IMR-90 (cell line): ENCODE measurements at regions not wholly inside any gene's neighbourhood (a gene's known extent, or its start where the extent isn't known, plus 50 kb on each side); places are given as distances from the start of the nearest gene placed in this dataset.

ENCODE experiments used
- ATAC-seq: fragments of 200-7000 bp; cut with Tn5 transposase; 2 replicates; pipeline ENCODE4 v1.9.1; 2020; ENCODE audit warnings: low read depth, mild to moderate bottlenecking, moderate library complexity
- BruUV-seq: library from RNA; stranded (reverse); fragments of 400-500 nt; replicated peaks from 2 replicates; lab custom pipeline; 2021; lab: Mats Ljungman, UMichigan
- CTCF ChIA-PET: fragments of 300-600 bp; formaldehyde crosslinking; extraction: SDS; loops from one replicate; lab custom pipeline; 2021; ENCODE audit warnings: antibody characterized with exemption; lab: Yijun Ruan, JAX
- POLR2A ChIA-PET: fragments of 300-600 bp; sonication (Branson Sonifier 250); formaldehyde crosslinking; loops from one replicate; lab custom pipeline; 2022; ENCODE audit warnings: antibody characterized with exemption; ENCODE audit not compliant: unreplicated experiment; lab: Charles Lee
- DNase-seq: peaks from one replicate; pipeline ENCODE4 v3.0.0; 2013
- H2AFZ ChIP-seq: replicated peaks from 2 replicates; pipeline ENCODE3; 2013; ENCODE audit warnings: low read length, mild to moderate bottlenecking; ENCODE audit not compliant: poor library complexity
- H2AK5ac ChIP-seq: 2 replicates; pipeline ENCODE4 v1.6.1; 2013; ENCODE audit warnings: low read depth, low read length, inconsistent platforms
- H2AK9ac ChIP-seq: replicated peaks from 2 replicates; pipeline ENCODE3; 2013; ENCODE audit warnings: mild to moderate bottlenecking, low read depth, low read length, moderate library complexity; ENCODE audit not compliant: poor library complexity
- H2BK120ac ChIP-seq: 2 replicates; pipeline ENCODE4 v1.6.1; 2013; ENCODE audit warnings: low read depth, low read length, inconsistent platforms
- H2BK15ac ChIP-seq: 3 replicates; pipeline ENCODE4 v1.6.1; 2013; ENCODE audit warnings: low read depth, low read length, inconsistent platforms
- H2BK20ac ChIP-seq: 2 replicates; pipeline ENCODE4 v1.6.1; 2013; ENCODE audit warnings: low read depth, mild to moderate bottlenecking, inconsistent platforms, low read length, moderate library complexity
- H2BK5ac ChIP-seq: 2 replicates; pipeline ENCODE4 v1.6.1; 2013; ENCODE audit warnings: mild to moderate bottlenecking, low read depth, low read length, inconsistent platforms; ENCODE audit not compliant: poor library complexity, severe bottlenecking
- H3K14ac ChIP-seq: replicated peaks from 2 replicates; pipeline ENCODE4 v1.6.1; 2013; ENCODE audit warnings: low read depth, low read length, inconsistent platforms
- H3K18ac ChIP-seq: 2 replicates; pipeline ENCODE4 v1.6.1; 2013; ENCODE audit warnings: low read depth, low read length, control low read depth
- H3K23ac ChIP-seq: 2 replicates; pipeline ENCODE4 v1.6.1; 2013; ENCODE audit warnings: low read depth, low read length, inconsistent platforms
- H3K27ac ChIP-seq: 2 replicates; pipeline ENCODE4 v1.5.1; 2013; ENCODE audit warnings: mild to moderate bottlenecking, control low read depth, low read length; ENCODE audit not compliant: insufficient read depth
- H3K27me3 ChIP-seq: 2 replicates; pipeline ENCODE4 v1.6.1; 2013; ENCODE audit warnings: low read length; ENCODE audit not compliant: control insufficient read depth, insufficient read depth
- H3K36me3 ChIP-seq: 2 replicates; pipeline ENCODE4 v1.6.1; 2013; ENCODE audit warnings: low read length, mixed read lengths; ENCODE audit not compliant: control insufficient read depth, insufficient read depth
- H3K4ac ChIP-seq: 2 replicates; pipeline ENCODE4 v1.6.1; 2013; ENCODE audit warnings: low read depth, low read length, inconsistent platforms
- H3K4me1 ChIP-seq: 2 replicates; pipeline ENCODE4 v1.6.1; 2013; ENCODE audit warnings: low read length, mixed read lengths; ENCODE audit not compliant: control insufficient read depth, insufficient read depth
- H3K4me2 ChIP-seq: 2 replicates; pipeline ENCODE4 v1.6.1; 2013; ENCODE audit warnings: low read depth, mild to moderate bottlenecking, control low read depth, low read length, moderate library complexity
- H3K4me3 ChIP-seq: 2 replicates; pipeline ENCODE4 v1.5.1; 2013; ENCODE audit warnings: low read depth, mild to moderate bottlenecking, control low read depth, low read length, moderate library complexity; ENCODE audit not compliant: insufficient read depth
- H3K56ac ChIP-seq: 2 replicates; pipeline ENCODE4 v1.6.1; 2013; ENCODE audit warnings: low read length, inconsistent platforms; ENCODE audit not compliant: insufficient read depth; ENCODE audit errors: extremely low read depth
- H3K79me1 ChIP-seq, 2 experiments: 2 replicates each; pipeline ENCODE4 v1.6.1; 2013; ENCODE audit warnings: low read length in 2 of 2, inconsistent platforms in 1 of 2, low read depth in 1 of 2
- H3K9ac ChIP-seq: 2 replicates; pipeline ENCODE4 v1.6.1; 2013; ENCODE audit warnings: low read depth, low read length, control low read depth
- H3K9me1 ChIP-seq: 2 replicates; pipeline ENCODE4 v1.6.1; 2013; ENCODE audit warnings: low read length, inconsistent platforms; ENCODE audit not compliant: insufficient read depth
- H3K9me3 ChIP-seq: 2 replicates; pipeline ENCODE4 v1.6.1; 2013; ENCODE audit warnings: low read length; ENCODE audit not compliant: control insufficient read depth, insufficient read depth
- H4K20me1 ChIP-seq: 2 replicates; pipeline ENCODE4 v1.6.1; 2013; ENCODE audit warnings: low read length, inconsistent platforms; ENCODE audit not compliant: insufficient read depth
- H4K5ac ChIP-seq: 2 replicates; pipeline ENCODE4 v1.6.1; 2013; ENCODE audit warnings: mild to moderate bottlenecking, low read depth, low read length, control low read depth
- H4K8ac ChIP-seq, 2 experiments: 2 replicates each; pipeline ENCODE4 v1.6.1; 2013; ENCODE audit warnings: low read depth in 2 of 2, low read length in 2 of 2, control low read depth in 1 of 2, inconsistent platforms in 1 of 2
- H4K91ac ChIP-seq: 2 replicates; pipeline ENCODE4 v1.6.1; 2013; ENCODE audit warnings: low read depth, low read length, inconsistent platforms; ENCODE audit not compliant: insufficient read depth
- BHLHE40 ChIP-seq: fragments of 150-350 bp; IDR thresholded peaks from 2 replicates; pipeline ENCODE4 v1.6.1; 2016; ENCODE audit warnings: mild to moderate bottlenecking, low read depth, low read length
- CEBPB ChIP-seq: IDR thresholded peaks from 2 replicates; pipeline ENCODE4 v1.6.1; 2012; ENCODE audit warnings: low read depth, low read length, improper control_type of control experiment
- CHD1 ChIP-seq: IDR thresholded peaks from 2 replicates; pipeline ENCODE4 v1.6.1; 2012; ENCODE audit warnings: low read depth, low read length, improper control_type of control experiment
- FOS ChIP-seq: fragments of 150-350 bp; IDR thresholded peaks from 2 replicates; pipeline ENCODE4 v1.6.1; 2016; ENCODE audit warnings: low read depth, low read length
- MAFK ChIP-seq: IDR thresholded peaks from 2 replicates; pipeline ENCODE4 v1.6.1; 2012; ENCODE audit warnings: low read depth, low read length, improper control_type of control experiment
- MAZ ChIP-seq: IDR thresholded peaks from 2 replicates; pipeline ENCODE4 v1.6.1; 2012; ENCODE audit warnings: low read depth, mild to moderate bottlenecking, low read length, improper control_type of control experiment, moderate library complexity, borderline replicate concordance
- MXI1 ChIP-seq: IDR thresholded peaks from 2 replicates; pipeline ENCODE4 v1.6.1; 2012; ENCODE audit warnings: low read depth, mild to moderate bottlenecking, low read length, moderate library complexity, borderline replicate concordance
- NFE2L2 ChIP-seq: fragments of 150-350 bp; IDR thresholded peaks from 2 replicates; pipeline ENCODE4 v1.6.1; 2016; ENCODE audit warnings: low read depth, mild to moderate bottlenecking, low read length
- POLR2A ChIP-seq: IDR thresholded peaks from 2 replicates; pipeline ENCODE4 v1.6.1; 2012; ENCODE audit warnings: mild to moderate bottlenecking, low read depth, low read length
- RAD21 ChIP-seq: IDR thresholded peaks from 2 replicates; pipeline ENCODE4 v1.6.1; 2012; ENCODE audit warnings: low read length, improper control_type of control experiment
- RCOR1 ChIP-seq: IDR thresholded peaks from 2 replicates; pipeline ENCODE4 v1.6.1; 2012; ENCODE audit warnings: mild to moderate bottlenecking, low read length, improper control_type of control experiment; ENCODE audit not compliant: insufficient replicate concordance
- RFX5 ChIP-seq: IDR thresholded peaks from 2 replicates; pipeline ENCODE4 v1.8.0; 2012; ENCODE audit warnings: low read depth, mild to moderate bottlenecking, low read length, moderate library complexity
- SMC3 ChIP-seq: fragments of 150-350 bp; IDR thresholded peaks from 2 replicates; pipeline ENCODE4 v1.6.1; 2016; ENCODE audit warnings: low read depth, mild to moderate bottlenecking, antibody characterized with exemption, low read length, moderate library complexity
- WGBS, 2 experiments: methylation state at CpG; one replicate each; pipeline versions ENCODE4 v1.1.5 to v1.1.7; 2013; ENCODE audit warnings: missing lambda C conversion rate in 2 of 2; ENCODE audit not compliant: insufficient read length in 1 of 2; ENCODE audit errors: extremely low coverage in 2 of 2; 5-methylcytosine and 5-hydroxymethylcytosine counted together
- dilution Hi-C: fragments of 300-500 bp; cut with HindIII; formaldehyde crosslinking; loops from one replicate; pipeline ENCODE4 v1.14.3; 2018; ENCODE audit warnings: low sequenced_read_pairs; ENCODE audit not compliant: unreplicated experiment
- in situ Hi-C: fragments of 300-500 bp; cut with MboI; formaldehyde crosslinking; loops from 3 replicates; pipeline ENCODE4 v1.14.3; 2019; ENCODE audit warnings: low sequenced_read_pairs, inconsistent platforms, mixed read lengths
- intact Hi-C: fragments of 100-400 bp; cut with micrococcal nuclease; formaldehyde crosslinking; loops from 2 replicates; pipeline ENCODE4 v1.10.0; 2022
- TF ChIP-seq, protein P1 (sequence below): fragments of 150-350 bp; IDR thresholded peaks from 2 replicates; pipeline ENCODE4 v1.6.1; 2017; ENCODE audit warnings: mild to moderate bottlenecking, antibody characterized with exemption, low read length, low read depth
- TF ChIP-seq, protein P2 (sequence below): fragments of 150-350 bp; IDR thresholded peaks from 2 replicates; pipeline ENCODE4 v1.6.1; 2016; ENCODE audit warnings: low read depth, mild to moderate bottlenecking, low read length, moderate library complexity, borderline replicate concordance
- TF ChIP-seq, protein P3 (sequence below): conservative IDR thresholded peaks from 2 replicates; pipeline ENCODE4 v1.5.1; 2012; ENCODE audit warnings: mild to moderate bottlenecking, low read depth, low read length, improper control_type of control experiment

DNA sequence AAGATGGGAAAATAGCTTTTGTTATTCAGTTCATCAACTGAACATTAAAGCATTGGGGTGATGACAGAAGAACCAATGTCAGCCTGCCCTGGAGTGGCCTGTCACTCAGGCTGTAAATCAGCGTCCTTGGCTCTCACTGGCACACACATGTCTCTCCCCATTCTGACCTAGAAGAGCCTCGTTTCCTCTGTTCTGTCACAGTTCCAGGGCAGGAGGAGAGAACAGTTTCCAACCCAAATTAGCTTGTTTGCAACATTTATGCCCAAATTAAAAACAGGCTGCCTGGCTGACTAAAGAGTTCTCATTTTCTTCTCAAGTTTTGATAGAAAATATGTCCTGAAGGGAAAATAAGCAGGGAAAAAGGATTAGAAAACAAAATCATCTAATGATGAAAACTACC, 520.1 kb downstream of the CHSY3 start:
- H3K14ac ChIP-seq: no peak overlapping the region
- no peak overlapping the region for H2BK5ac ChIP-seq
- no peak for TF ChIP-seq RFX5
- TF ChIP-seq MAZ: no peak
- TF ChIP-seq, protein P1, sequence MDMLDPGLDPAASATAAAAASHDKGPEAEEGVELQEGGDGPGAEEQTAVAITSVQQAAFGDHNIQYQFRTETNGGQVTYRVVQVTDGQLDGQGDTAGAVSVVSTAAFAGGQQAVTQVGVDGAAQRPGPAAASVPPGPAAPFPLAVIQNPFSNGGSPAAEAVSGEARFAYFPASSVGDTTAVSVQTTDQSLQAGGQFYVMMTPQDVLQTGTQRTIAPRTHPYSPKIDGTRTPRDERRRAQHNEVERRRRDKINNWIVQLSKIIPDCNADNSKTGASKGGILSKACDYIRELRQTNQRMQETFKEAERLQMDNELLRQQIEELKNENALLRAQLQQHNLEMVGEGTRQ: no peak
- TF ChIP-seq, protein P2, sequence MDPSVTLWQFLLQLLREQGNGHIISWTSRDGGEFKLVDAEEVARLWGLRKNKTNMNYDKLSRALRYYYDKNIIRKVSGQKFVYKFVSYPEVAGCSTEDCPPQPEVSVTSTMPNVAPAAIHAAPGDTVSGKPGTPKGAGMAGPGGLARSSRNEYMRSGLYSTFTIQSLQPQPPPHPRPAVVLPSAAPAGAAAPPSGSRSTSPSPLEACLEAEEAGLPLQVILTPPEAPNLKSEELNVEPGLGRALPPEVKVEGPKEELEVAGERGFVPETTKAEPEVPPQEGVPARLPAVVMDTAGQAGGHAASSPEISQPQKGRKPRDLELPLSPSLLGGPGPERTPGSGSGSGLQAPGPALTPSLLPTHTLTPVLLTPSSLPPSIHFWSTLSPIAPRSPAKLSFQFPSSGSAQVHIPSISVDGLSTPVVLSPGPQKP: no peak
- no peak for TF ChIP-seq NFE2L2
- TF ChIP-seq MXI1: no peak
- no peak for TF ChIP-seq MAFK
- TF ChIP-seq RAD21: no peak
- TF ChIP-seq RCOR1: no peak
- no peak for TF ChIP-seq BHLHE40
- no peak for TF ChIP-seq POLR2A
- TF ChIP-seq CEBPB: no peak
- TF ChIP-seq SMC3: no peak
- no peak for TF ChIP-seq FOS
- TF ChIP-seq, protein P3, sequence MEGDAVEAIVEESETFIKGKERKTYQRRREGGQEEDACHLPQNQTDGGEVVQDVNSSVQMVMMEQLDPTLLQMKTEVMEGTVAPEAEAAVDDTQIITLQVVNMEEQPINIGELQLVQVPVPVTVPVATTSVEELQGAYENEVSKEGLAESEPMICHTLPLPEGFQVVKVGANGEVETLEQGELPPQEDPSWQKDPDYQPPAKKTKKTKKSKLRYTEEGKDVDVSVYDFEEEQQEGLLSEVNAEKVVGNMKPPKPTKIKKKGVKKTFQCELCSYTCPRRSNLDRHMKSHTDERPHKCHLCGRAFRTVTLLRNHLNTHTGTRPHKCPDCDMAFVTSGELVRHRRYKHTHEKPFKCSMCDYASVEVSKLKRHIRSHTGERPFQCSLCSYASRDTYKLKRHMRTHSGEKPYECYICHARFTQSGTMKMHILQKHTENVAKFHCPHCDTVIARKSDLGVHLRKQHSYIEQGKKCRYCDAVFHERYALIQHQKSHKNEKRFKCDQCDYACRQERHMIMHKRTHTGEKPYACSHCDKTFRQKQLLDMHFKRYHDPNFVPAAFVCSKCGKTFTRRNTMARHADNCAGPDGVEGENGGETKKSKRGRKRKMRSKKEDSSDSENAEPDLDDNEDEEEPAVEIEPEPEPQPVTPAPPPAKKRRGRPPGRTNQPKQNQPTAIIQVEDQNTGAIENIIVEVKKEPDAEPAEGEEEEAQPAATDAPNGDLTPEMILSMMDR: no peak
- TF ChIP-seq CHD1: no peak
- no peak overlapping the region for H3K23ac ChIP-seq
- no peaks in the 10 kb centered on the region for H4K20me1 ChIP-seq
- CTCF ChIA-PET: no interaction called here
- H2BK20ac ChIP-seq: no peak overlapping the region
- H4K8ac ChIP-seq: no peak overlapping the region
- no peaks in the 10 kb centered on the region for H3K36me3 ChIP-seq
- no peaks in the 10 kb centered on the region for H3K4me1 ChIP-seq
- DNase-seq (no peak), ATAC-seq (no peak)
- H2AK5ac ChIP-seq: no peak overlapping the region
- no CpG with 5 or more reads among the region's 2 CpGs for WGBS, 2 experiments
- no peaks in the 10 kb centered on the region for H3K9me1 ChIP-seq
- H3K18ac ChIP-seq: no peak overlapping the region
- H2AFZ ChIP-seq: no peak overlapping the region
- POLR2A ChIA-PET: no interaction called here
- H3K4ac ChIP-seq: no peak overlapping the region
- H3K9me3 ChIP-seq: peaks cover 2% of the 10 kb centered on the region; the same call in 1 of the 2 replicates
- no peaks in the 10 kb centered on the region for H3K27me3 ChIP-seq
- H3K79me1 ChIP-seq: no peaks in the 10 kb centered on the region
- H3K9ac ChIP-seq: no peak overlapping the region
- H2BK15ac ChIP-seq: no peak overlapping the region
- H3K4me2 ChIP-seq: no peak overlapping the region
- H3K56ac ChIP-seq: no peak overlapping the region
- no peak overlapping the region for H3K27ac ChIP-seq
- H2BK120ac ChIP-seq: no peak overlapping the region
- intact Hi-C loops: no loop called here
- no peak overlapping the region for H3K4me3 ChIP-seq
- H4K91ac ChIP-seq: no peak overlapping the region
- in situ Hi-C loops: no loop called here
- H2AK9ac ChIP-seq: no peak overlapping the region
- BruUV-seq: no TSS peak
- dilution Hi-C loops: no loop called here
- no peak overlapping the region for H4K5ac ChIP-seq
